Bronchial epithelial cell (primary cell): ENCODE measurements at regions not wholly inside any gene's neighbourhood (a gene's known extent, or its start where the extent isn't known, plus 50 kb on each side); places are given as distances from the start of the nearest gene placed in this dataset.
"Not testable (repeated sequence)": the region's sequence is repeated elsewhere in the genome, so short reads cannot be mapped to it uniquely, and the experiment has no call there.

ENCODE experiments used
- DNase-seq: peaks from one replicate; pipeline ENCODE4 v3.0.0-alpha.2; 2010; ENCODE audit warnings: low read depth
- FAIRE-seq: peaks from 2 replicates; lab custom pipeline; 2011; peaks lifted over from hg19 to GRCh38; lab: Jason Lieb, UNC
- H3K27me3 ChIP-seq: 2 replicates; pipeline ENCODE4 v1.5.1; 2011; ENCODE audit warnings: low read length; ENCODE audit not compliant: control insufficient read depth, insufficient read depth
- H3K36me3 ChIP-seq: 2 replicates; pipeline ENCODE4 v1.5.1; 2011; ENCODE audit warnings: low read length; ENCODE audit not compliant: control insufficient read depth, insufficient read depth
- H3K4me3 ChIP-seq: 2 replicates; pipeline ENCODE4 v1.5.1; 2011; ENCODE audit warnings: mild to moderate bottlenecking, low read depth, low read length, control low read depth
- TF ChIP-seq, protein P1 (sequence below): IDR thresholded peaks from 2 replicates; pipeline ENCODE4 v1.5.1; 2011; ENCODE audit warnings: mild to moderate bottlenecking, moderate library complexity, low read length, control low read depth, inconsistent platforms; ENCODE audit not compliant: insufficient read depth, severe bottlenecking

DNA sequence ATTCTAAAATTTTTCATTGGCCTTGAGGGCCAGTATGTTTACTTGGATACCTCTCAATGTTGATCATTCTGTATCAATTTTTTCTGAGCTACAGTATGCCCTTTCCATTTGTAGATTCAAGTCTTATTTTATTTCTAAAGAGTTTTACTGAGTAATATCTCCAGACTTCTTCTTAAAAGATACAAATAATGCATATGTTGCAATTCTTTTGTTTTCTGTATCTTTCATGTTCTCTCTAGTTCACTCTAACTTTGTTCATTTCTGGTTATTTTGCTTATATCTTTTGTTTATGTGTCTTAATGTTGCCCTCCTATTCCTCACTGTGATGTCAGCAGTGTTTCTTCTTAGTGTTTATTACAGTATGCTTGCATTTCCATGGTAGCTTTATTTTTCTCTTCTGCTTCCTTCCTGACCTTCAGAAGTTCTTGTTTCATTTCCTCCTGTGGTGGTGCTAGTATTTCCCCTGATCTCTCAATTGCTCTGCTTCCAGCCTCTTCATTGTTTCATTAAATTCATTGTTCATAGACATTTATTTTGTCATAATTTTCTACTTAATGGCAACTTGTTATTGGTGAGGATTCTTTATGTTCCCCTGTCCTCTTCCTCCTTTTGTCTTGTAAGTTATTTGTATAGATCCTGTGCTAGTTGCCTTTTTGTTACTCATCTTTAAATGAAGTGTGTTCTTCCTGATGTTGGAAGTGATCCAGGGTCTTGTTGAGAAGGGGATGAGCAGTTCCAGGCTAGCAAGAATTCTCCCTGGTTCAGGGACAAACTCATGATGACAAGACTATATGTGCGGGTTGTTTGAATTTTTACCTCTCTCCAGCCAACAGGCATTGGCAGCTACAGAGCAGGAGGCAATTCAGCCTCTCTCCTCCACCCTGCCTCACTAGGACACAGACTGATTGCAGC, 160.8 kb downstream of the DEPDC1B start:
- peak; percentile 32 for FAIRE-seq
- H3K36me3 ChIP-seq = no peaks in the 10 kb centered on the region

DNA sequence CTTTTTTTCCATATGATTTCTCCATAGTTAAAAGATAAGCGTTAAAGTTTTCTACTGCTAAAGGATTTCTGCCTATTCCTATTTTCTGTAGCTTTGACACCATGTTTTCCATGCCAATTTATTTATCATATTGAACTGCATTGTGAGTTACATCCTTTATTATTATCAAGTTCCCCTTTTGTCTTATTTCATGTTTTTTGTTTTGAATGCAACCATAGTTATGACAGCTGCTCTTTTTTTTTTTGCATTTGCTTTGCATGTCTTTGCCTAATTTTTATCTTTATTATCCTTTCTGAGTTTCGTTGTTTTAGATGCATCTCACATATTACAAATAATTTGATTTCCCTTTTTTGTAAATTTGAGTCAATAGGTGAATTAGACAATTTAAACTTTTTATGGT, 161.5 kb downstream of the DEPDC1B start:
- Histone ChIP-seq H3K4me3 (no peak overlapping the region), H3K27me3 (no peaks in the 10 kb centered on the region), H3K36me3 (no peaks in the 10 kb centered on the region)
- FAIRE-seq (no peak), DNase-seq (no peak)
- TF ChIP-seq, protein P1, sequence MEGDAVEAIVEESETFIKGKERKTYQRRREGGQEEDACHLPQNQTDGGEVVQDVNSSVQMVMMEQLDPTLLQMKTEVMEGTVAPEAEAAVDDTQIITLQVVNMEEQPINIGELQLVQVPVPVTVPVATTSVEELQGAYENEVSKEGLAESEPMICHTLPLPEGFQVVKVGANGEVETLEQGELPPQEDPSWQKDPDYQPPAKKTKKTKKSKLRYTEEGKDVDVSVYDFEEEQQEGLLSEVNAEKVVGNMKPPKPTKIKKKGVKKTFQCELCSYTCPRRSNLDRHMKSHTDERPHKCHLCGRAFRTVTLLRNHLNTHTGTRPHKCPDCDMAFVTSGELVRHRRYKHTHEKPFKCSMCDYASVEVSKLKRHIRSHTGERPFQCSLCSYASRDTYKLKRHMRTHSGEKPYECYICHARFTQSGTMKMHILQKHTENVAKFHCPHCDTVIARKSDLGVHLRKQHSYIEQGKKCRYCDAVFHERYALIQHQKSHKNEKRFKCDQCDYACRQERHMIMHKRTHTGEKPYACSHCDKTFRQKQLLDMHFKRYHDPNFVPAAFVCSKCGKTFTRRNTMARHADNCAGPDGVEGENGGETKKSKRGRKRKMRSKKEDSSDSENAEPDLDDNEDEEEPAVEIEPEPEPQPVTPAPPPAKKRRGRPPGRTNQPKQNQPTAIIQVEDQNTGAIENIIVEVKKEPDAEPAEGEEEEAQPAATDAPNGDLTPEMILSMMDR = no peak

More for the DNA sequence above, 160.8 kb downstream of the DEPDC1B start:
- H3K27me3 ChIP-seq = no peaks in the 10 kb centered on the region
- H3K4me3 ChIP-seq = no peak overlapping the region
- TF ChIP-seq, protein P1 = no peak
- no peak for DNase-seq

GRCh38 chr5:60535951-60536350, 164.0 kb downstream of the DEPDC1B start:
- no peak for DNase-seq
- Histone ChIP-seq H3K27me3 (no peaks in the 10 kb centered on the region), H3K36me3 (no peaks in the 10 kb centered on the region), H3K4me3 (no peak overlapping the region)
- no peak for FAIRE-seq
- TF ChIP-seq, protein P1 = no peak

DNA sequence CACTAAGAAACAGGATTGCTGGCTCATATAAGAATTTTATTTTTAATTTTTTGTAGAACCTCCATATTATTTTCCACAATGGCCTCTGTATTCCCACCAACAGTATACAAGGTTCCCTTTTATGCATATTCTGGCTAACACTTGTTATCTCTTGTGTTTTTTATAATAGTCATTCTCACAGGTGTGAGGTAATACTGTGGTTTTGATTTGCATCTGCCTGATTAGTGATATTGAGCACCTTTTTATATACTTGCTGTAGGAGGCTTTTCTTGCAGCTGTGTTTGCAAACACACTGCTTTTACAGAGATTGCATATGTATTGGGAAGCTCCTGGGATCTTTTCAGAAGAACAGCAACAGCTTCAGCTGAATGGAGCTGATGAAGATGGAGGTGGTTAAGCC, 164.8 kb downstream of the DEPDC1B start:
- no peak for FAIRE-seq
- no peak for DNase-seq
- Histone ChIP-seq H3K36me3 (no peaks in the 10 kb centered on the region), H3K4me3 (no peak overlapping the region), H3K27me3 (no peaks in the 10 kb centered on the region)
- TF ChIP-seq, protein P1 = no peak

- no peaks in the 10 kb centered on the region for H3K36me3 ChIP-seq
- no peak overlapping the region for H3K4me3 ChIP-seq
- no peak for DNase-seq
- H3K27me3 ChIP-seq = no peaks in the 10 kb centered on the region
- TF ChIP-seq, protein P1 = no peak
- FAIRE-seq = no peak
Observed at GRCh38 chr5:60533789-60534188, 166.2 kb downstream of the DEPDC1B start.

GRCh38 chr5:60532796-60533195, 167.2 kb downstream of the DEPDC1B start:
- H3K36me3 ChIP-seq, H3K27me3 ChIP-seq, DNase-seq, FAIRE-seq, H3K4me3 ChIP-seq: not testable (repeated sequence)

GRCh38 chr5:60530144-60530848, 169.7 kb downstream of the DEPDC1B start:
- not testable (repeated sequence) for H3K36me3 ChIP-seq, DNase-seq, H3K27me3 ChIP-seq, FAIRE-seq, H3K4me3 ChIP-seq
